Gastroesophageal sphincter (tissue), 3 donors: ENCODE measurements at regions not wholly inside any gene's neighbourhood (a gene's known extent, or its start where the extent isn't known, plus 50 kb on each side); places are given as distances from the start of the nearest gene placed in this dataset.

ENCODE experiments used
- POLR2A ChIP-seq, 2 donors: fragments of 450-650 bp; IDR thresholded peaks; one replicate each; pipeline ENCODE4 v1.6.1; 2017; ENCODE audit warnings: antibody characterized with exemption in 2 of 2, mild to moderate bottlenecking in 2 of 2, moderate library complexity in 1 of 2
- POLR2AphosphoS5 ChIP-seq: sonication (generic); formaldehyde crosslinking; IDR thresholded peaks from one replicate; pipeline ENCODE4 v1.6.1; 2017; ENCODE audit warnings: antibody characterized with exemption
- TF ChIP-seq, protein P1 (sequence below), 4 experiments: fragments of 200-600 bp in 2 of 4; fragments of 450-650 bp in 2 of 4; sonication (generic) in 1 of 4; IDR thresholded peaks; one replicate each; pipeline ENCODE4 v1.5.1; 2017 to 2019; ENCODE audit warnings: antibody characterized with exemption in 4 of 4, mild to moderate bottlenecking in 2 of 4, moderate library complexity in 2 of 4

- TF ChIP-seq, protein P1, sequence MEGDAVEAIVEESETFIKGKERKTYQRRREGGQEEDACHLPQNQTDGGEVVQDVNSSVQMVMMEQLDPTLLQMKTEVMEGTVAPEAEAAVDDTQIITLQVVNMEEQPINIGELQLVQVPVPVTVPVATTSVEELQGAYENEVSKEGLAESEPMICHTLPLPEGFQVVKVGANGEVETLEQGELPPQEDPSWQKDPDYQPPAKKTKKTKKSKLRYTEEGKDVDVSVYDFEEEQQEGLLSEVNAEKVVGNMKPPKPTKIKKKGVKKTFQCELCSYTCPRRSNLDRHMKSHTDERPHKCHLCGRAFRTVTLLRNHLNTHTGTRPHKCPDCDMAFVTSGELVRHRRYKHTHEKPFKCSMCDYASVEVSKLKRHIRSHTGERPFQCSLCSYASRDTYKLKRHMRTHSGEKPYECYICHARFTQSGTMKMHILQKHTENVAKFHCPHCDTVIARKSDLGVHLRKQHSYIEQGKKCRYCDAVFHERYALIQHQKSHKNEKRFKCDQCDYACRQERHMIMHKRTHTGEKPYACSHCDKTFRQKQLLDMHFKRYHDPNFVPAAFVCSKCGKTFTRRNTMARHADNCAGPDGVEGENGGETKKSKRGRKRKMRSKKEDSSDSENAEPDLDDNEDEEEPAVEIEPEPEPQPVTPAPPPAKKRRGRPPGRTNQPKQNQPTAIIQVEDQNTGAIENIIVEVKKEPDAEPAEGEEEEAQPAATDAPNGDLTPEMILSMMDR (IDR thresholded peaks at IDR 0.05): no peak
- no peak for TF ChIP-seq POLR2A (IDR thresholded peaks at IDR 0.05)
- TF ChIP-seq POLR2AphosphoS5: no peak
Measured at GRCh38 chr1:168822911-168823310, 93.9 kb upstream of the DPT start.
